C4-2B (cell line): ENCODE measurements at regions not wholly inside any gene's neighbourhood (a gene's known extent, or its start where the extent isn't known, plus 50 kb on each side); places are given as distances from the start of the nearest gene placed in this dataset.

Source experiments
- H3K27ac ChIP-seq: fragments of 450-650 bp; 2 replicates; pipeline ENCODE4 v1.5.1; 2017
- ZFX ChIP-seq: fragments of 450-650 bp; IDR thresholded peaks from 2 replicates; pipeline ENCODE4 v1.6.1; 2017
- TF ChIP-seq, protein P1 (sequence below): fragments of 450-650 bp; conservative IDR thresholded peaks from 2 replicates; pipeline ENCODE4 v1.5.1; 2017; ENCODE audit warnings: mild to moderate bottlenecking

DNA sequence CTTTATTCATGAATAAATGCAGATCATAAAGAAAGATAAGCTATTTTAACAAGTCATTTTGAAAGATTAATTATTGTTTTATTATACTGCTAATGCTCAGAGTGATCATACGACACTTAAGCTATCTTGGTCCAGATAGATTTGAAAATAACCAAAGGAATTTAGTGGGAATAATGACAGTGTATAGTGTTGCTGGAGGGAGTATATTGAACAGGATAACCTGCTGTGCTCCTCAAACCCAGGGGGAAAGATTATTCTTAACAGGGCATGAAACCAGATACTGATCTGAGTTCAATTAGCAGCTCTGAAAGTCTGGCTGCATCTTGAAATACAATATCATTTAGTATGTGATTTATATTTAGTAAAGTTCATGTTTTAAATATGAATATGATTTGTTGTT lies 216.3 kb upstream of the ITGA4 start:
- H3K27ac ChIP-seq = no peak overlapping the region
- TF ChIP-seq, protein P1, sequence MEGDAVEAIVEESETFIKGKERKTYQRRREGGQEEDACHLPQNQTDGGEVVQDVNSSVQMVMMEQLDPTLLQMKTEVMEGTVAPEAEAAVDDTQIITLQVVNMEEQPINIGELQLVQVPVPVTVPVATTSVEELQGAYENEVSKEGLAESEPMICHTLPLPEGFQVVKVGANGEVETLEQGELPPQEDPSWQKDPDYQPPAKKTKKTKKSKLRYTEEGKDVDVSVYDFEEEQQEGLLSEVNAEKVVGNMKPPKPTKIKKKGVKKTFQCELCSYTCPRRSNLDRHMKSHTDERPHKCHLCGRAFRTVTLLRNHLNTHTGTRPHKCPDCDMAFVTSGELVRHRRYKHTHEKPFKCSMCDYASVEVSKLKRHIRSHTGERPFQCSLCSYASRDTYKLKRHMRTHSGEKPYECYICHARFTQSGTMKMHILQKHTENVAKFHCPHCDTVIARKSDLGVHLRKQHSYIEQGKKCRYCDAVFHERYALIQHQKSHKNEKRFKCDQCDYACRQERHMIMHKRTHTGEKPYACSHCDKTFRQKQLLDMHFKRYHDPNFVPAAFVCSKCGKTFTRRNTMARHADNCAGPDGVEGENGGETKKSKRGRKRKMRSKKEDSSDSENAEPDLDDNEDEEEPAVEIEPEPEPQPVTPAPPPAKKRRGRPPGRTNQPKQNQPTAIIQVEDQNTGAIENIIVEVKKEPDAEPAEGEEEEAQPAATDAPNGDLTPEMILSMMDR = no peak
- no peak for TF ChIP-seq ZFX

- TF ChIP-seq, protein P1 = no peak
- TF ChIP-seq ZFX = no peak
- no peak overlapping the region for H3K27ac ChIP-seq
These were observed 215.8 kb upstream of the ITGA4 start for GRCh38 chr2:181241366-181241765.

DNA sequence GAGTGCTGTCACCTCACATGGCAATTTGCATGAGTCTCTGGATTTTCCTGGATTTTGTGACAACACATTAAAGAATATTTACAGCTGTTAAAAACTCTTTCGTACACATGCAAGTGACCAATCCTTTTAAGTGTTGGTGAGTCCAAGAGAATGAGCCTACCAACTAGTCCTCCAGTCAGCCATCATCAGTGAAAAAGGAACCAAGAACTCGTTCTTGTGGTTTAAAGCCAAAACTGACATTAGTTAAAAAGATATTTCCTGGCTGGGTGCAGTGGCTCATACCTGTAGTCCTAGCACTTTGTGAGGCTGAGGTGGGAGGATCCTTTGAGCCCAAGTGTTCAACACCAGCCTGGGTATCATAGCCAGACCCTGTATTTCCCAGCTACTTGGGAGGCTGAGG lies 215.4 kb upstream of the ITGA4 start:
- H3K27ac ChIP-seq = no peak overlapping the region
- TF ChIP-seq ZFX = no peak
- TF ChIP-seq, protein P1 = no peak

GRCh38 chr2:181242262-181242661 lies 214.9 kb upstream of the ITGA4 start:
- TF ChIP-seq, protein P1 = no peak
- no peak for TF ChIP-seq ZFX

DNA sequence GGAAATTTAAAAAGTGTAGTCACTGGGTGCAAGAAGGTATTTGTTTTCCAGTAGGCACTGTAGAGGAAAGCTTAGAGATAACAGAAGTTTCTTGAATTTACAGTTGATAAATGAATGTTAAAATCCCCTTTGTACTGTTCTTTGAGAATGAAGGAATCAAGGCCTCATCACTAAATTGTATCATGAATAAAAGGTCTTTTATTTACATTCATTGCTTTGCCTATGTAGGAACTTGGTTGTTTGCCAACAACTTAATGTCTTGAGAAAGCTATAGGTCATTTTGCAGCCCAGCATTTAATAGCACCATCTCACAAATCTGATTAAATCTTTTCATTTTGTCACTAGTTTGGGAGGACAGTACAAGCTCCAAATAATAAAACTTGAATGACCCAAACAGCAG lies 213.9 kb upstream of the ITGA4 start:
- no peak overlapping the region for H3K27ac ChIP-seq
- no peak for TF ChIP-seq ZFX
- TF ChIP-seq, protein P1 = no peak

More at GRCh38 chr2:181242262-181242661, 214.9 kb upstream of the ITGA4 start:
- H3K27ac ChIP-seq = no peak overlapping the region

DNA sequence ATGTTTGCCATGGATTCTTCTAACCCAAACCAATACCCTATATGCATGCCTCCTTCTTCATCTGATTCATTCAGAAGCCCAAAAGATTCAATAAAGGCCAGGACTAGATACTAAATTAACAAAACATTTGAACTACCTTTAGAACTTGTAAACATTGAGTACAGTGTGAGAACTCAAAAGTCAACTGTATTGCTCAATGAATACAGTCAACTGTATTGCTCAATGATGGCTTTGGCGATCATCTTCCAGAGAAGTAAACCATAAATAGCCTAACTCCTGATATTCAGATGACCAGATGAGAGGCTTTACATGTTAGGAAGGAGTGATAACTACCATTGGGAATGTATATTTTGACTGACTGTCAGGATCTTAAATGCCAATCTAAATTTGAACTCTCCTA lies 206.5 kb upstream of the ITGA4 start:
- H3K27ac ChIP-seq = no peak overlapping the region
- TF ChIP-seq, protein P1 = no peak
- TF ChIP-seq ZFX = no peak

DNA sequence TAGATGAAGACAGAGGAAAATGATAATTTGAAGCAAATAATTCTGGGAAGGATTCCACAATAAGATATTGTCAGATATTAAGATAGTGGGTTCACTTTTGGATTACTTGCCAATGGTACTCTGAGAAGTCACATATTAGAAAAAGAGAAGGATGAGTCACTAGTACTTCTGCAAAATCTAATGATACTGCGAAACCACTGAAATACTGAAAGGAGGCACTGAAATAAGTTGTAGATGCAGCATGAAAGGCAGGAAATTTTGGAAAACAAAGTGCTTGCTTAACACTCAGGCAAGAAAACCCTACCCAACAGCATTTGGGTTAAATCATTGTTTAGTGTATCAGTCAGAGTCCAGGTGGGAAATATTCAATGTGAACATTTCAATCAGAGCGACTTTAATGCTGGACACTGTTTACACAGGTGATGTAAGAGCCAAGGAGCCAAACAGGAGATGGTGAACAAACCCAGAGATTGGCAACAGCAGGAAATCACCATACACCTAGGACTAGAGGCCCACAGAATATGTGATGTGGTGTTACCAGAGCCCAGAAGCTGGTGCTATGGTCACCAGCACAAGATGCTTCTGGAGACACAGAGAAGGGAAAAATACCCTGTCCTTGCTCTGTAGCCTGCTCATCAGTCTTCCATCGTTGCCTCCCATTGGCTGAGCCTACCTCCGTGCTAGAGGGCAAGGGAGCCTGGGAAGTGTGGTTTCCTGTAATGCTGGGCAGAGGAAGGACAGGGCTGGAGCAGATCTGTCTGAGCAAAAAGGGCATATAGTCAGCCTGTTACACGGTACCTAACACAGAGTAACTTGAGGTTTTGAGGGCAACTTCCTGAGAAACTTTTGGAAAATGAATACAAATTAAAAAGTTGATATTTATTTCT lies 204.7 kb upstream of the ITGA4 start:
- no peak overlapping the region for H3K27ac ChIP-seq
- TF ChIP-seq ZFX = no peak
- TF ChIP-seq, protein P1 = no peak
